Omental fat pad (tissue), 3 donors: ENCODE measurements at regions not wholly inside any gene's neighbourhood (a gene's known extent, or its start where the extent isn't known, plus 50 kb on each side); places are given as distances from the start of the nearest gene placed in this dataset.

Source experiments
- ATAC-seq: fragments of 150-250 bp; one replicate; pipeline ENCODE4 v1.9.1; 2016; ENCODE audit warnings: mild to moderate bottlenecking, moderate library complexity; ENCODE audit not compliant: low FRiP score
- DNase-seq: peaks from one replicate; pipeline ENCODE4 v3.0.0-alpha.2; 2019; ENCODE audit warnings: low spot score
- CTCF ChIP-seq, 3 donors: fragments of 450-650 bp; IDR thresholded peaks; one replicate each; pipeline ENCODE4 v1.5.1; 2016 to 2017; ENCODE audit warnings: antibody characterized with exemption in 3 of 3, mild to moderate bottlenecking in 3 of 3, moderate library complexity in 2 of 3

- DNase-seq (no peak), ATAC-seq (no peak)
- no peak for TF ChIP-seq CTCF (IDR thresholded peaks at IDR 0.05)
Observed at GRCh38 chr5:145497052-145497451, 338.1 kb downstream of the PRELID2 start.

- no peak for TF ChIP-seq CTCF (IDR thresholded peaks at IDR 0.05)
- ATAC-seq (peak; percentile 58), DNase-seq (no peak)
Observed at GRCh38 chr5:145495741-145496140, 339.4 kb downstream of the PRELID2 start.

- TF ChIP-seq CTCF (IDR thresholded peaks at IDR 0.05), result no peak
Observed at GRCh38 chr5:145495196-145495595, 339.9 kb downstream of the PRELID2 start.

GRCh38 chr5:145493435-145493834 lies 341.7 kb downstream of the PRELID2 start:
- no peak for TF ChIP-seq CTCF (IDR thresholded peaks at IDR 0.05)
- no peak for ATAC-seq
- no peak for DNase-seq

More at GRCh38 chr5:145495196-145495595, 339.9 kb downstream of the PRELID2 start:
- no peak for DNase-seq
- no peak for ATAC-seq

GRCh38 chr5:145489516-145489915 lies 345.6 kb downstream of the PRELID2 start:
- no peak for ATAC-seq
- no peak for DNase-seq
- TF ChIP-seq CTCF (IDR thresholded peaks at IDR 0.05), result no peak

GRCh38 chr5:145484158-145484557 lies 351.0 kb downstream of the PRELID2 start:
- DNase-seq (no peak), ATAC-seq (no peak)
- no peak for TF ChIP-seq CTCF (IDR thresholded peaks at IDR 0.05)

GRCh38 chr5:145483212-145483611 lies 351.9 kb downstream of the PRELID2 start:
- TF ChIP-seq CTCF (IDR thresholded peaks at IDR 0.05), result no peak
- ATAC-seq, result no peak
- DNase-seq, result no peak
